Mononuclear cell (primary cell): ENCODE measurements at regions not wholly inside any gene's neighbourhood (a gene's known extent, or its start where the extent isn't known, plus 50 kb on each side); places are given as distances from the start of the nearest gene placed in this dataset.
"Not testable (repeated sequence)": the region's sequence is repeated elsewhere in the genome, so short reads cannot be mapped to it uniquely, and the experiment has no call there.

ENCODE experiments used
- H3K27me3 ChIP-seq: 2 replicates; pipeline ENCODE4 v1.6.0; 2011; ENCODE audit warnings: low read length, control low read depth; ENCODE audit not compliant: insufficient read depth
- H3K4me1 ChIP-seq: 2 replicates; pipeline ENCODE4 v1.5.1; 2011; ENCODE audit warnings: mild to moderate bottlenecking, low read length, control low read depth; ENCODE audit not compliant: insufficient read depth
- H3K4me3 ChIP-seq: 2 replicates; pipeline ENCODE4 v1.5.1; 2011; ENCODE audit warnings: mild to moderate bottlenecking, low read length, moderate library complexity
- H3K9me3 ChIP-seq: 2 replicates; pipeline ENCODE4 v1.5.1; 2011; ENCODE audit warnings: low read depth, mild to moderate bottlenecking, control low read depth, low read length

DNA sequence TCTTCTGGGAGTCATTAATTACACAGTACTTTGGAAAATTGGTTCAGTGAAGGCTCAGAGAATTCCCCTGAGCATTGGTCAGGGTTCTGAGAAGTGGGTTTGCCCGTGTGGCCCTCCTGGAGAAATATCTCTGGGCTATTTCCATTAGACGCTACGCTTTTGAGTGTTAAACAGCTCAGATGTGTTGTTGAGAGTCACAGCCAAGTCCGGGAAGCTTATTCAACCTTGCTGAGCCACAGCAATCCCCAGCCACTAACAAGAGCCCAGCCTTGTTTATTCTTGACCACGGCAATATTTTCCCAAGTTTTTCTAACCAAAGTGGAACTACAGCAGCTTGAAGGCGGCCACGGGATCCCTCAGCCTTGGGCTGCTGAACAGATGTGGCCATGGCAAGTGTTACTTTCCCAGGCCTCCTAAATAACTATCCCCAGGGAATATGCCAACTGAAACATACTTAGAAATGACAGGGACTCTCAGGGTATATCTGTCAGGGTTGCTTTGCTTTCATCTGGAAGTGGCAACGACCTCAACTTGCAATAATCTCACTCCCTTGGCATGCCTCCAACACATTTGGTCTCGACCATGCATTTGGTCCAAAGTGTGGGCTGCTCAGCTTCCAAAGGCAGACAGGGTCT, 214.7 kb downstream of the EMX2 start:
- Histone ChIP-seq H3K4me3 (no peak overlapping the region), H3K27me3 (no peaks in the 10 kb centered on the region), H3K9me3 (no peaks in the 10 kb centered on the region)

GRCh38 chr10:117759266-117759665, 216.7 kb downstream of the EMX2 start:
- Histone ChIP-seq H3K4me3 (no peak overlapping the region), H3K4me1 (no peaks in the 10 kb centered on the region), H3K27me3 (no peaks in the 10 kb centered on the region), H3K9me3 (no peaks in the 10 kb centered on the region)

More for the DNA sequence above, 214.7 kb downstream of the EMX2 start:
- no peaks in the 10 kb centered on the region for H3K4me1 ChIP-seq

DNA sequence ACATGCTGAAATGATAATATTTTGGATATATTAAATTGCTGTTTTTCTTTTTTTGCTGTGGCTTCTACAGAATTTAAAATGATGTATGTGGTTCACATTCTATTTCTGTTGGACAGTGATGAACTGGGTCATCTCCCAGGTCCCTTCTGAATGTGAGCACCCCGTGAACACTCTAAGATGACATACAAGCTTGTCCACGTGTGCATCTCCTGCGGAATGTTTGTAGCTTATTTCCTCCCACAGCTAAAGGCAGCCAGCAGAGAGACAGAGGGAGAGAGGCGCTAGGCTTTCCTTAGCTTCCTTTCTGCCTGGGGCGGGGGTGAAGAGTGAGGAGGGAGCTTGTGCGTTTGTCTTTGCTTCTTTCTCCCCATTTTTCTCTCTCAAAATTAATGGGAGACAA, 219.1 kb downstream of the EMX2 start:
- Histone ChIP-seq H3K9me3 (no peaks in the 10 kb centered on the region), H3K4me1 (no peaks in the 10 kb centered on the region), H3K4me3 (no peak overlapping the region), H3K27me3 (peaks cover 4% of the 10 kb centered on the region)

- Histone ChIP-seq H3K4me1 (no peaks in the 10 kb centered on the region), H3K27me3 (peaks cover 4% of the 10 kb centered on the region), H3K9me3 (no peaks in the 10 kb centered on the region), H3K4me3 (no peak overlapping the region)
These were observed 219.7 kb downstream of the EMX2 start for GRCh38 chr10:117762126-117762818.

GRCh38 chr10:117762819-117763172, 220.2 kb downstream of the EMX2 start:
- H3K4me3 ChIP-seq = no peak overlapping the region
- H3K4me1 ChIP-seq = no peaks in the 10 kb centered on the region
- H3K27me3 ChIP-seq = peaks cover 4% of the 10 kb centered on the region
- H3K9me3 ChIP-seq = no peaks in the 10 kb centered on the region

DNA sequence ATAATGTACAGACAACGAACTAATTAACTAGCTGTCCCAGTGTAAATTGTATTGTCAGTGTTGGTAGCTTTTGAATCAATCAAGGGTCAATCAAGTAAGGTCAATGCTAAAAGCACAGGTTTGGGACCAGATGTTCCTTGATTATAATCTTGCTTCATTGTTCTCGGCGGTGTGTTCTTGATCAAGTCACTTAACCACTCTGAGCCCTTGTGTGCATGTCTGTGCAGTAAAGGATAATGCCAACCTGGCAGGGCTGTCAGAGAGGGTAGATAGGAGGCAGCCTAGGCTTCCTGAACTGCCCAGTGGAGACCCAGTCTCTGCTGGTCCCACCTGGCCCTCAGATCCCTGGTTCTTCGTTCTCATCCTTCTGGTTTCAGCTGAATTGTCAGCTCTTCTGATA, 221.0 kb downstream of the EMX2 start:
- no peak overlapping the region for H3K4me3 ChIP-seq
- no peaks in the 10 kb centered on the region for H3K4me1 ChIP-seq
- peaks cover 4% of the 10 kb centered on the region for H3K27me3 ChIP-seq
- no peaks in the 10 kb centered on the region for H3K9me3 ChIP-seq

DNA sequence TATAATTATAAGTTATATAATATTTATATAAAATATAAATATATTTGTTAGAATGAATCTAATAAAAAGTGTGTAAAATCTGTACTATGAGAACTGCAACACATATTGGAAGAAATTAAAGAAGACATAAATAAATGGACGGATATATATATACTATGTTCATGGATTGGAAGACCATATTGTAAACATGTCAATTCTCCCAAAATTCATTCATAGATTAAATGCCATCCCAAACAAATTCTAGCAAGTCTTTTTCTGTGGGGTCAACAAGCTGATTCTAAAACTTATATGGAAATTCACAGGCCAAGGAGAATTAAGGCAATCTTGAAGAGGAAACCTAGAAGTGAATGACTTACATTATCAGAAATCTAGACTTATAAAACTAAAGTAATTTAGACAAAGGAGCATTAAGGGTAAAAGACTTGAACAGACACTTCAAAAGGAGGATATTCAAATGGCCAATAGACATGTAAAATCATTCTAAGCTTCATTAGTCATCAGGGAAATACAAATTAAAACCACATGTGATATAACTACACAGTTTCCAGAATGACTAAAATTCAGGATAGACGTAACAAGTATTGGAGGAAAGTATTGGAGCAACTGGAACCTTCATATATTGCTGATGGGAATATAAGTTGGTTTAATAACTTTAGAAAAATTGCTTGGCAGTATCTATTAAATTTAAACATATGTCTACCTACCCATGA, 225.9 kb downstream of the EMX2 start:
- Histone ChIP-seq H3K27me3 (peaks cover 4% of the 10 kb centered on the region), H3K9me3 (no peaks in the 10 kb centered on the region), H3K4me3 (no peak overlapping the region), H3K4me1 (no peaks in the 10 kb centered on the region)

DNA sequence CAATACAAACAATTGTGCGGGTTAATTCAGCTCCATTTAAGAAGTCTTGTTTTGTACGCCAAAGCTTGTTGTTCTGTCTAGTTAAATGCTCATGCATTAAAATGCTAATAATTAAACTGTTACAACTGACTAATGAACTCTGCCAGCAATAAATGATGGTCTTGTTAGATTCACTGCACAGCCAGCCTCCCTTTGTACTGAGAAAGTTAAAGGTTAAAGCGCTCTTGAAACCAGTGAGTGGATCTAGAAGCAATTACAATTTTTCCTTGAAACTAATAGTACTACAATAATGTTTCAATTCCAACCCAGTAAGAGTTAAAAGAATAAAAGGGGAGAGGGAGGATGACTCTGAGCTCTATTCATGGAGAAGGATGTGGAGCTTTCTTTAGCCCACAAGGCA, 233.0 kb downstream of the EMX2 start:
- H3K4me3 ChIP-seq = no peak overlapping the region
- H3K4me1 ChIP-seq = no peaks in the 10 kb centered on the region
- no peaks in the 10 kb centered on the region for H3K27me3 ChIP-seq
- H3K9me3 ChIP-seq = no peaks in the 10 kb centered on the region

DNA sequence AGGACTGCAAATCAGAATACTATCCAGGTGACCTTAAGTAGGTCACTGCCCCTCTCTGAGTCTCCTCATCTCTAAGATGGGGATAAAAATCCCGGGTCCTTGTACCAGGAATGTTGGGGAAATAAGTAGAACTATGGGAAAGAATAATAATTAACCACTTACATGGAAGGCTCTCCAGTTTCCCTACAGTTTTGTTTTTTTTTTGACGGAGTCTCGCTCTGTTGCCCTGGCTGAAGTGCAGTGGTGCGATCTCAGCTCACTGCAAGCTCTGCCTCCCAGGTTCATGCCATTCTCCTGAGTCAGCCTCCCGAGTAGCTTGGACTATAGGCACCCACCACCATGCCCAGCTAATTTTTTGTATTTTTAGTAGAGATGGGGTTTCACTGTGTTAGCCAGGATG, 234.7 kb downstream of the EMX2 start:
- H3K4me3 ChIP-seq, H3K4me1 ChIP-seq, H3K9me3 ChIP-seq, H3K27me3 ChIP-seq: not testable (repeated sequence)

GRCh38 chr10:117778241-117778640, 235.7 kb downstream of the EMX2 start:
- no peaks in the 10 kb centered on the region for H3K9me3 ChIP-seq
- H3K4me3 ChIP-seq = no peak overlapping the region
- no peaks in the 10 kb centered on the region for H3K27me3 ChIP-seq
- no peaks in the 10 kb centered on the region for H3K4me1 ChIP-seq

- Histone ChIP-seq H3K27me3 (no peaks in the 10 kb centered on the region), H3K4me3 (no peak overlapping the region)
These were observed 237.9 kb downstream of the EMX2 start for GRCh38 chr10:117780411-117780810.

GRCh38 chr10:117781216-117781831, 238.8 kb downstream of the EMX2 start:
- H3K27me3 ChIP-seq = no peaks in the 10 kb centered on the region
- H3K4me3 ChIP-seq = no peak overlapping the region
- no peaks in the 10 kb centered on the region for H3K9me3 ChIP-seq
- no peaks in the 10 kb centered on the region for H3K4me1 ChIP-seq

More at GRCh38 chr10:117780411-117780810, 237.9 kb downstream of the EMX2 start:
- no peaks in the 10 kb centered on the region for H3K9me3 ChIP-seq
- no peaks in the 10 kb centered on the region for H3K4me1 ChIP-seq

GRCh38 chr10:117782276-117782675, 239.7 kb downstream of the EMX2 start:
- no peaks in the 10 kb centered on the region for H3K27me3 ChIP-seq
- no peaks in the 10 kb centered on the region for H3K4me1 ChIP-seq
- no peak overlapping the region for H3K4me3 ChIP-seq
- no peaks in the 10 kb centered on the region for H3K9me3 ChIP-seq

DNA sequence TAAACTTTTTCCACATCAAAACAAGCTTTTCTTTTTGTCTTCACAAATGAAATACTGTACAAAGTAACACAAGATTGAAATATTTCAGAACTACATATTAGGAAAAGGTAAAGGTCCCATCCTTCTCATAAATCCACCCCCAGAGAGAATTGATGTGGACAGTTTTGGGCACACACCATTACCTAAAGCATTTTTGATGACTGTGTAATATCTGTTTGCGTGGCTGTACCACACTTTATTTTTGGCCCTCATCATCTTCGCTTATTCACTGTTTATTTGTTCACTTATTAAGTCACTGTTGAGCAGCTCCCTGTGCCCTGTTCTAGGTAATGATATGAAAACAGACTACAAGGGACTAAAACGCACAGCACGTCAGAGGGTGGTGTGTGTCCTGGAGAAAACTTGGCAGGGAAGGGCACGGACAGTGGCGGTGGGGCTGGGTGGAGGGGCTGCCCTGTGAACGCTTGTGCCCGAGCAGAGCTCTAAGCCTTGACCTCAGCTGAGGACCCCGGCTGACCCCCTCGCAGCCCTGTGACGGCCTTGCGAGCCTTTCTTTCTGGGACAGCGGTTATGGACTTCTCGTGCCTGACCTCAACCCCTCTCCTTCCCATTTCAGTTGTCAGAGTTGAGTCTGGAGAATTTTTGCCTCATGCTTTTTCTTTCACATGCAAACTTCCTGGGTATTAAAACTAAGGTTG, 241.3 kb downstream of the EMX2 start:
- Histone ChIP-seq H3K27me3 (no peaks in the 10 kb centered on the region), H3K4me3 (no peak overlapping the region), H3K4me1 (no peaks in the 10 kb centered on the region)

DNA sequence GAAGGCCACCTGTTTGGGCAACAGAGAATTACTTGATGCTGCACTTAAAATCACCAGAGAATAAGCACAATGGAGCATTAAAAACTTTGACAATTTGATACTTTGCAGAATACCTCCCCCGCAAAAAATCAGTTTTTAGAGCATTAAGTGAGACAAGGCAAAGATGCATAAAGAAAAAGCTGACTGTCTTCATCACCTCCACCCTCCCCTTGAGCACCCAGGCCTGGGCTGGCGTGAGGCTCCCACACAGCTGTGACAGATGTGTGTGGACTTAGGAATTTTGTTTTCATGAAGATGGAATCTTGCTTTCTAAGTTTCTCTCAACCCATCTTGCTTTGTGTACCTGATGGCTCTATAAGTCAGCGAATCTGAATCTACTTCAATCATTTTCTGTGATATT, 242.2 kb downstream of the EMX2 start:
- Histone ChIP-seq H3K27me3 (no peaks in the 10 kb centered on the region), H3K4me1 (no peaks in the 10 kb centered on the region), H3K4me3 (no peak overlapping the region), H3K9me3 (no peaks in the 10 kb centered on the region)

More for the DNA sequence above, 241.3 kb downstream of the EMX2 start:
- H3K9me3 ChIP-seq = no peaks in the 10 kb centered on the region
